ENCODE measurements at regions not wholly inside any gene's neighbourhood (a gene's known extent, or its start where the extent isn't known, plus 50 kb on each side); places are given as distances from the start of the nearest gene placed in this dataset.
"Not testable (repeated sequence)": the region's sequence is repeated elsewhere in the genome, so short reads cannot be mapped to it uniquely, and the experiment has no call there.

DNA sequence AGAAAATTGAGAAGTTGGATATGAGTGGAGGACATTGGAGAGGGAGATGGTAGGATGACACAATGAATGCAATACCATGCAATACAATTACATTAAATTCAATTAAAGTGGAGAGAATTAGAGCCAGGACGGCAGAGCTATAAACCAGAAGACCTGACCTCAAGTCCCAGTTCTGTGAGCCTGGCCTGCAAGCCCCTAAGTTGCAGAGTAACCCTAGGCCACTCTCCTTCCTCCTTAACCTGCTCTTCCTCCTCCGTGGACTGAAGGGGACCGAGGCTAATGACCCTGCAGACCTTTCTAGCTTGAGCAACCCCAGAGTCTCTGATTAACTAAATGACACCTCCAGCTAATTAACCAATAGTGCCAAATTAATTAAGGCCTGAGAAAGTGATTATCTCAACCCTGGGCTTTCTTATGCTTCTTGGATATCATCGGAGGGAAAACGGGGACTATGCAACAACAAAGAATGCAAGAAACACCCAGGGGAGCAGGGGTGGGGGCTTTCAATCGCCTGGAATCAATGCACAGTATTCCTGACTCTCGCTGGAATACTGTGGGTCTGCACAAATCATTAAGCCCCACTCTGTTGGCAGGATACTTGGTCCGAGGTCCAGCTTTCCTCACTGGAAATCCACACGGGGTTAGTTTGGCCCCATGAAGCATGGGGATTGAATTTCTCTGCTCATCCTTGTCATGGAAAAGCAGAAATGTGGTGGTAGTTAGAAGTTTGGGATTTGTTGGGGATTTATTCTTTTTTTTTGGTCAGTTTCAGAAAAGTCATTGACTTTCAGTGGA lies 548.3 kb downstream of the MN1 start:
- no peak for DNase-seq (ENCODE audit: low spot score)
- ATAC-seq (ENCODE audit: low FRiP score), result no peak
- TF ChIP-seq, protein P1, sequence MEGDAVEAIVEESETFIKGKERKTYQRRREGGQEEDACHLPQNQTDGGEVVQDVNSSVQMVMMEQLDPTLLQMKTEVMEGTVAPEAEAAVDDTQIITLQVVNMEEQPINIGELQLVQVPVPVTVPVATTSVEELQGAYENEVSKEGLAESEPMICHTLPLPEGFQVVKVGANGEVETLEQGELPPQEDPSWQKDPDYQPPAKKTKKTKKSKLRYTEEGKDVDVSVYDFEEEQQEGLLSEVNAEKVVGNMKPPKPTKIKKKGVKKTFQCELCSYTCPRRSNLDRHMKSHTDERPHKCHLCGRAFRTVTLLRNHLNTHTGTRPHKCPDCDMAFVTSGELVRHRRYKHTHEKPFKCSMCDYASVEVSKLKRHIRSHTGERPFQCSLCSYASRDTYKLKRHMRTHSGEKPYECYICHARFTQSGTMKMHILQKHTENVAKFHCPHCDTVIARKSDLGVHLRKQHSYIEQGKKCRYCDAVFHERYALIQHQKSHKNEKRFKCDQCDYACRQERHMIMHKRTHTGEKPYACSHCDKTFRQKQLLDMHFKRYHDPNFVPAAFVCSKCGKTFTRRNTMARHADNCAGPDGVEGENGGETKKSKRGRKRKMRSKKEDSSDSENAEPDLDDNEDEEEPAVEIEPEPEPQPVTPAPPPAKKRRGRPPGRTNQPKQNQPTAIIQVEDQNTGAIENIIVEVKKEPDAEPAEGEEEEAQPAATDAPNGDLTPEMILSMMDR (IDR thresholded peaks at IDR 0.05), result no peak

DNA sequence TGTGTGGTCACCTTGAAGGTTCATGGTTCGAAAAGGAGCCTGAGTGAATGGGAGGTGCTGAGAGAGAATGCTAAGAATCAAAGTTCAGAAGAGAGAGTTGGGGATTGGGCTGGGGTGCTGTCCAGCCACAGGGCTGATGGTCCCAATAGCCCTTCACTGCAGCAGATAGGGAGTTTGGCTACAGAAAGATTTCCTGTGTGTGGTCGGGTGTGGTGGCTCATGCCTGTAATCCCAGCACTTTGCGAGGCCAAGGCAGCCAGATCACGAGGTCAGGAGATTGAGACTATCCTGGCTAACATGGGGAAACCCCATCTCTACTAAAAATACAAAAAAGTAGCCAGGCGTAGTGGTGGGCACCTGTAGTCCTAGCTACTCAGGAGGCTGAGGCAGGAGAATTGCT lies 547.5 kb downstream of the MN1 start:
- not testable (repeated sequence) for DNase-seq (ENCODE audit: low spot score); ATAC-seq (ENCODE audit: low FRiP score)

DNA sequence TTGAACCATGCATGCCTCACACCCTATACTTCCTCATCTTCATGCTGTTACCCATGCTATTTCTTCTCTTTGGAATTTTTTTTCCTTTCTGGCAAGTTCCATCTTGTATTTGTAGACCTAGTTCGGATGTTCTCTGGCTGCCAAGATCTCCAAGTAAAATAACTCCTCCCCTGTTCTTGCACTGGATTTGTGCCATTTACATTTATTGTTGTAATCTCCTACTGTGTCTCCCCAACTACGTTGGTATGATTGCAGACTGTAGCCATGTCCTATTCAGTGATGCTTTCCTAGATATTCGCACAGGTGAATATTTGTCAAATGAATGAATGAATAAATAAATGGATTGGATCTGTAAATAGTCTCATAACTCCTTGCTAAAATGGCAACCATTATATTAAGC lies 546.0 kb downstream of the MN1 start:
- TF ChIP-seq, protein P1 (IDR thresholded peaks at IDR 0.05), result no peak
- DNase-seq (ENCODE audit: low spot score) (no peak), ATAC-seq (ENCODE audit: low FRiP score) (no peak)

DNA sequence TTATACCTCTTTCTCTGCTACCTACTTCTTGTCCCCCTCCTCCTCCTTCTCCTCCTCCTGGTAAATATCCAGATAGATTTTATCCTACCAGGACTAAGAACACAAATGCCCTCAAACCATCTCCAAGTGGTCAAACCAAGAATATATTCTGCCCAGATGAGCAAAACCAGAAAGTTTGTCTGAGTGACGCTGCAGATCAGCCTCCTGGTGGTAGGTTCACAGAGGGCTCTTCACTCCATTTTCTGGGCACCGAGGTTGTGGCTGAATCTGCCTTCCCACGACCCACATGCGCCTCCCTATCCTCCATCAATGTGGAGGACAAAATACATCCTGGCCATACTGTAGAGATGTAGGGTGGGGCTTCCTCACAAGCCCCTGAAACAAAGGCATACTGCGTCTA lies 543.6 kb downstream of the MN1 start:
- DNase-seq (ENCODE audit: low spot score) (no peak), ATAC-seq (ENCODE audit: low FRiP score) (no peak)
- TF ChIP-seq, protein P1 (IDR thresholded peaks at IDR 0.05), result no peak

DNA sequence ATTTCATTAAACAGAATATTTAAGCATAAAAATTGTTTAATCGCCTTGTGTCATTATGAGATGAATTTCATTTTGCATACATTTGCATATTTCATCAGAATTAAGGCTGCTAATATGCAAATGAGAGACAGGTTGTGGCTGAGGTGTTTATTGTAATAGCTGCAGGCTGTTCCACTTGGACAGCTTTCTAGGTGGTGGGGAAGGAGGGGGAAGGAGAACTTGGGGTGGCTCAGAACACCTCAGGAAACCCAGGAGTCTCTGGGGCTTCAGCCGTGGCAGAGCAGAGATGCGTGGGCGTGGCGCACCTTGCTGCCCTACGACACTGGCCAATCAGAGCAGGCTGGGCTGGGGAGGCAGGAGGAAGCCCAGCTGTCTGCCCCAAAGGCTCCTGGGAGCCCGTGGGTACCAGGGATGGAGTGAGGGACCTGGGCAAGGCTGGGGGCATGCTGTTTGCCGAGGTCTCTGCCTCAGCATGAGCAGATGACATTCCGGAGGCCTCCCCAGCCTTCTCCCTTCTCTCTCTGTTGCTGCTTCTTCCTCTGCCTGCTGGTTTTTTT lies 542.9 kb downstream of the MN1 start:
- DNase-seq (ENCODE audit: low spot score) (no peak), ATAC-seq (ENCODE audit: low FRiP score) (no peak)

DNA sequence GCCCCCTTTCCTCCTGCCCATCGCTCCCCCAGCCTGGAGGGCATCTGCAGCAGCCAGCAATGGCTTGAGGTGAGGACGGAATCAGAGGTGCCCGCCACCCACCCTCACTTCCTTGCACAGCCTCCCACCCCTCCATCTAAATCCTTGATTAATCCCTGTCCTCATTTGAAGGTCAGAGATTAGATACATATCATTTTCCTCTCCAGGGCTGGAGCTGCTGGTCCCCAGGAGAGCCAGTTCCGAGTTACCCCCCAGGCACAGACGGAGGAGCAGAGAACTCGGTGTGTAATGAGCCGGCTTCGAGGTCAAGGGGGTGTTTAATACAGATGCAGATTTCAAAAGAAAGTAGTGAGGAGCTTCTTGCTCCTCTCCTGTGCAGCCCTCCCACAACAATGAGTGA lies 542.1 kb downstream of the MN1 start:
- ATAC-seq (ENCODE audit: low FRiP score) (no peak), DNase-seq (ENCODE audit: low spot score) (no peak)
- TF ChIP-seq, protein P1 (IDR thresholded peaks at IDR 0.05), result no peak

More for the DNA sequence above, 542.9 kb downstream of the MN1 start:
- TF ChIP-seq, protein P1 (IDR thresholded peaks at IDR 0.05), result no peak

DNA sequence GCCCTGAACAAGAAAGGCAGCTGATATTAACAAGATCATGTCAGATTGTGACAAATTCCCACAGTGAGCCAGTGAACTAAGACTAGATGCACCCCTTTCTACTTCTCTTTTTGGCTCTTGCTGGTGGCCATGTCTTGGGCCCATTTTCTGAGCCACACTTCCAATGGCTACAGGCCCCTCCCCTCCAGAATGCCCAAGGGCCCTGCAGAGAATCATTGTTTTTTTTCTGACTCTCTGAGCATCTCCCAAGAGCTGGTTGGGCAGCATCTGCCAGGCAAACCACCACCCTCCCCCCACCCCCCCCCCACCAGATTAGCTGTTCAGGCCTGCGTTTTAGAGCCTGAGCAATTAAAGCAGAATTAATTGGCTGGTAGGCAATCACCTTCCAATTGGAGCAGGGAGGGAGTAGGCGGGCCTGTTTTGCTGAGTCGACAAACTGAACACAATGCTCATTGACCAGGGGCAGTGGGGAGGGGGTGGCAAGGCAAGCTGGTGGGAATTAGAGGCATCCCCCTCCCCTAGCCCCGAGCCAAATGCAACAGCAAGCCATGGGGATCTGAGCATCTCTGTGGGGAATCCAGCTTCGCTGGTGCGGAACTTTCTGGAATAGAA lies 541.4 kb downstream of the MN1 start:
- no peak for DNase-seq (ENCODE audit: low spot score)
- ATAC-seq (ENCODE audit: low FRiP score), result no peak
- TF ChIP-seq, protein P1 (IDR thresholded peaks at IDR 0.05), result no peak
